Activated CD4-positive, alpha-beta memory T cell treated with anti-CD3 and anti-CD28 coated beads, Interleukin-2, amount 10 ng/mL, durations not matched to agents 7 days and 5 days (primary cell): ENCODE measurements at regions not wholly inside any gene's neighbourhood (a gene's known extent, or its start where the extent isn't known, plus 50 kb on each side); places are given as distances from the start of the nearest gene placed in this dataset.
"Not testable (repeated sequence)": the region's sequence is repeated elsewhere in the genome, so short reads cannot be mapped to it uniquely, and the experiment has no call there.

ENCODE experiments used
- CTCF ChIA-PET: fragments of 350-600 bp; sonication (Branson Sonifier 250); formaldehyde crosslinking; loops from one replicate; lab custom pipeline; 2021; ENCODE audit warnings: antibody characterized with exemption, inconsistent platforms; lab: Charles Lee
- POLR2A ChIA-PET: fragments of 350-600 bp; sonication (Branson Sonifier 250); formaldehyde crosslinking; loops from one replicate; lab custom pipeline; 2021; ENCODE audit warnings: antibody characterized with exemption; lab: Charles Lee
- DNase-seq: peaks from one replicate; pipeline ENCODE4 v3.0.0-alpha.2; 2020
- H3K27ac Mint-ChIP-seq: one replicate; pipeline ENCODE4 v1.8.0; 2021; ENCODE audit warnings: mild to moderate bottlenecking, mixed read lengths
- H3K27me3 Mint-ChIP-seq: one replicate; pipeline ENCODE4 v1.8.0; 2021; ENCODE audit warnings: mixed read lengths
- H3K36me3 Mint-ChIP-seq: one replicate; pipeline ENCODE4 v1.8.0; 2021; ENCODE audit warnings: low read depth, mixed read lengths
- H3K4me1 Mint-ChIP-seq: one replicate; pipeline ENCODE4 v1.8.0; 2021; ENCODE audit warnings: mixed read lengths
- H3K4me3 Mint-ChIP-seq: one replicate; pipeline ENCODE4 v1.8.0; 2021; ENCODE audit warnings: mild to moderate bottlenecking, mixed read lengths
- H3K9me3 Mint-ChIP-seq: one replicate; pipeline ENCODE4 v1.8.0; 2021; ENCODE audit warnings: mixed read lengths

DNA sequence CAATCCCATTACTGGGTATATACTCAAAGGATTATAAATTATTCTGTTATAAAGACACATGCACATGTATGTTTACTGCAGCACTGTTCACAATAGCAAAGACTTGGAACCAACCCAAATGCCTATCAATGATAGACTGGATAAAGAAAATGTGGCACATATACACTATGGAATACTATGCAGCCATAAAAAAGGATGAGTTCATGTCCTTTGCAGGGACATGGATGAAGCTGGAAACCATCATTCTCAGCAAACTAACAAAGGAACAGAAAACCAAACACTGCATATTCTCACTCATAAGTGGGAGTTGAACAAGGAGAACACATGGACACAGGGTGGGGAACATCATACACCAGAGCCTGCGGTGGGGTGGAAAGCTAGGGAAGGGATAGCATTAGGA is 138.8 kb upstream of the RNF32 start:
- H3K27me3 Mint-ChIP-seq, CTCF ChIA-PET, POLR2A ChIA-PET, H3K27ac Mint-ChIP-seq, H3K4me1 Mint-ChIP-seq, H3K4me3 Mint-ChIP-seq, H3K9me3 Mint-ChIP-seq, H3K36me3 Mint-ChIP-seq, DNase-seq: not testable (repeated sequence)

DNA sequence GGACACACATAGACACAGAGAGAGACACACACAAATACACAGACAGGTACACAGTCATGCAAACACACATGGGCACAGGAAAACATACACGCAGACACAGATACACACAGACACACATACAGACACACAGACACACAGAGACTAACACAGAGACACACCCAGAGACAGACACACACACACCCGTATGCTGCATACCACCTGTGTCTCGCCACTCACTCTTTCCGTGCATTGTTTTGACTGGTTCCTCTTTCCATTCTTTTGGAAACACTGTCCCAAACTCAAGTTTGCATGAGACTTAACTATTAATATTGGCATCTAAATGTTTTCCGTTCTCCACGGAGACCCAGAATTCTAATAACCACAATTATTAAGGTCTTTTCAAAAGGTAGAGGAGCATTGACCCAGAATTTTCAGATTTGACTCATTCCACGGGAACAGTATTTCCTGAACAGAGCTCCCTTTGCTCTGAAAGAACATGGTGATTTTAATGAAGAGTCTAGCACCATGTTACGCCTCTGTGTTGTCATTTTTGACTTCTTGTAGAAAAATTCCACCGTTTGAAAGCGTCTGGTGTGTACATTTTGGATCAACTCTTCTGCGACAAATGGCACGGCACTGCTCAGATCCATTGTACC is 141.2 kb upstream of the RNF32 start:
- ChIA-PET POLR2A (no interaction called here), CTCF (no interaction called here)
- Mint-ChIP-seq H3K4me3 (no peak overlapping the region), H3K27me3 (no peaks in the 10 kb centered on the region), H3K4me1 (no peaks in the 10 kb centered on the region), H3K36me3 (no peaks in the 10 kb centered on the region), H3K27ac (no peak overlapping the region), H3K9me3 (peaks cover 2% of the 10 kb centered on the region)
- DNase-seq: no peak

DNA sequence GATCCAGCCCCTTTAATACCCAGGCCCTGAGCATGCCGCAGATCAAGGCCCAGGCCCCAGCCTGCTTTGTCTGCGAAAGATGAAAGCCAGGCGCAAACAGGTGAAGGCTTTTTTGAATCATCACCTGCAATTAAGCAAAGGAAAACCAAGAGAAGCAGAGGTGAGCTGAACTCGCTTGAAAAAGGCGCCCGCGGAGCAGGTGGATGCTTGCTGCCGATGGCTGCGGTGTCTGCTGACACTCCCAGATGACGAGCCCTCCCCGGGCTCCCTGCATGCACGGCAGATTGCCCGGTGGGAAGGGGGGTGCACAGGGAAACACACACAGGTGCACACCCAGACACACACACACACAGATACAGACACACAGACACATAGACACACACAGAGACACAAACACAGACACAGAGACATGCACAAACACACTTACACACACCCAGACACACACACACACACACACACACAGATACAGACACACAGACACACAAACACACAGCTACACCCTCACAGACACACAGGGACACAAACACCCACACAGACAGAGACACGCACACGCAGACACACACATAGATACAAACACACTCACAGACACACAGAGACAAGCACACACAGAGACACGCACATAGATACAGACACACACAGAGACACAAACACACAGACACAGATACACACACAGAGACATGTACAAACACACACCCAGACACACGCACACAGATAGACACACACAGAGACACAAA is 142.6 kb upstream of the RNF32 start:
- Mint-ChIP-seq H3K27ac (no peak overlapping the region), H3K9me3 (peaks cover 2% of the 10 kb centered on the region), H3K36me3 (no peaks in the 10 kb centered on the region), H3K4me1 (no peaks in the 10 kb centered on the region), H3K4me3 (no peak overlapping the region), H3K27me3 (no peaks in the 10 kb centered on the region)
- ChIA-PET POLR2A (no interaction called here), CTCF (no interaction called here)
- DNase-seq: no peak

DNA sequence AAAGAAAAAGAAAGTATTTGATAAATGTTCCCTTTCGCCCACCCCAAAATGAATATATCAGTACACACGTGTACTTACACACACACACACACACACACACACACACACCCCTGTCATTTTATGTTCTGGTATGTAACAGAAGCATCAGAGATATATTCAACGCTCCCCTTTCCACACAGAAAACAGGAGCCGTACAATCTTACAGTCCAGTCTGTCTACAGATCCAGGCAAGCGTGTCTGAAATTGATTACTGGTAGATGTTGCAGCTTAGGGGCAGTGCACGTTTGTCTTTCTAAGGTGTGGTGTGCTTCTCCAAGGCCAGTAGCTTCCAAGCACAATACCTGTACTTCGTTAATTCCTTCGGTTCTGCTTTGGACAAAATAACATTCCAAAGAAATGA is 143.7 kb upstream of the RNF32 start:
- H3K27ac Mint-ChIP-seq: no peak overlapping the region
- DNase-seq: no peak
- no peaks in the 10 kb centered on the region for H3K4me1 Mint-ChIP-seq
- CTCF ChIA-PET: no interaction called here
- peaks cover 2% of the 10 kb centered on the region for H3K9me3 Mint-ChIP-seq
- H3K27me3 Mint-ChIP-seq: peaks cover 3% of the 10 kb centered on the region
- no peaks in the 10 kb centered on the region for H3K36me3 Mint-ChIP-seq
- no peak overlapping the region for H3K4me3 Mint-ChIP-seq
- POLR2A ChIA-PET: no interaction called here

DNA sequence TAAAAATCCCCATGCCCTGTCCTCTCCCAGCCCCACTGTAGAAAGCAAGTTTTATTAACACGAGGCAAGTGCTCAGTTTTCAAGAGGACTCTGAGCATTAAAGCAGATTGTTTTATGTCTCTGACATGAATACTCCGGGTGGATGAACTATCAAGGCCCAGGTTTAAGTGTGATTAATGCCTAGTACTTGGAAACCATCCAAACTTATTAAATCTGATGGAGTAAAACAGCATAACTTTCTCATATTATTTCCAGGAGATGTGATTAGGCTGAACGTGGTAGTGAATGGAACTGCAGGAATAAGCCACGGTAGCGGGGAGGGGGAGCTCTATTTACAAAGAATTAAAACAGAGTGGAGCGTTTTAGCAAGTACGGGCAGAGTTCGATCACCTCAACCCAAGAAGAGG is 144.2 kb upstream of the RNF32 start:
- no peak overlapping the region for H3K4me3 Mint-ChIP-seq
- H3K9me3 Mint-ChIP-seq: peaks cover under 1% of the 10 kb centered on the region
- no peaks in the 10 kb centered on the region for H3K36me3 Mint-ChIP-seq
- no peaks in the 10 kb centered on the region for H3K4me1 Mint-ChIP-seq
- ChIA-PET CTCF (no interaction called here), POLR2A (no interaction called here)
- DNase-seq: no peak
- H3K27me3 Mint-ChIP-seq: peaks cover 3% of the 10 kb centered on the region
- H3K27ac Mint-ChIP-seq: no peak overlapping the region

DNA sequence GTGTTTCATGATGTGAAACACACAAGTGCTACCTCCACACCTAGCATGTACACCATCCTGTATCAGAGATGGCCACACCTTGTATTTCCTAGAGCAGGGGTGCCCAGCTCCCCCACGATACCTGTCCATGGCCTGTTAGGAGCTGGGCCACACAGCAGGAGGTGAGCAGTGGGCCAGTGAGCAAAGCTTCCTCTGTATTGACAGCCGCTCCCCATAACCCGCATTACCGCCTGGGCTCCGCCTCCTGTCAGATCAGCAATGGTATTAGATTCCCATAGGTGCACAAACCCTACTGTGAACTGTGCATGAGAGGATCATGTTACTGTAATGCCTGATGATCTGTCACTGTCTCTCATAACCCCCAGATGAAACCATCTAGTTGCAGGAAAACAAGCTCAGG is 145.6 kb upstream of the RNF32 start:
- Mint-ChIP-seq H3K36me3 (no peaks in the 10 kb centered on the region), H3K9me3 (no peaks in the 10 kb centered on the region), H3K27me3 (peaks cover 3% of the 10 kb centered on the region), H3K27ac (no peak overlapping the region), H3K4me1 (no peaks in the 10 kb centered on the region), H3K4me3 (no peak overlapping the region)
- CTCF ChIA-PET: no interaction called here
- DNase-seq: no peak
- POLR2A ChIA-PET: no interaction called here

DNA sequence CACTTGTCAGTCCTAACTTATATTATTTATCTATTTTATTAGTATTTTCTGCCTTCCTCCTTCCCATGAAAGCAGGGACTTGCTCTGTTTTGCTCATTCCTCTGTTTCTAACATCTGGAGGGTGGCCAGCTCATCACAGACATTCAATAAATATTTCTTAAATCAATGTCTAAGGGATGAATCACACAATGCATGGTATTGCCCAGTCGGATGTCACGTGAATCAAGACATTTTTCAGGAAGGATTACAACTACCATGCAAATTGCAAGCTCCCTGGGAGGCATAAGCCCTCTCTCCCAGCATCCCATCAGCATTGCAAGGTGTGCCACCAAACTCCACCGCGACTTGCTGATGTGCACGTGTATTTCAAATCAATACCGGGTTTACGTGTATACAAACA is 146.6 kb upstream of the RNF32 start:
- Mint-ChIP-seq H3K9me3 (no peaks in the 10 kb centered on the region), H3K36me3 (no peaks in the 10 kb centered on the region), H3K4me1 (no peaks in the 10 kb centered on the region), H3K4me3 (no peak overlapping the region), H3K27ac (no peak overlapping the region), H3K27me3 (peaks cover 3% of the 10 kb centered on the region)
- CTCF ChIA-PET: no interaction called here
- POLR2A ChIA-PET: no interaction called here
- DNase-seq: no peak

DNA sequence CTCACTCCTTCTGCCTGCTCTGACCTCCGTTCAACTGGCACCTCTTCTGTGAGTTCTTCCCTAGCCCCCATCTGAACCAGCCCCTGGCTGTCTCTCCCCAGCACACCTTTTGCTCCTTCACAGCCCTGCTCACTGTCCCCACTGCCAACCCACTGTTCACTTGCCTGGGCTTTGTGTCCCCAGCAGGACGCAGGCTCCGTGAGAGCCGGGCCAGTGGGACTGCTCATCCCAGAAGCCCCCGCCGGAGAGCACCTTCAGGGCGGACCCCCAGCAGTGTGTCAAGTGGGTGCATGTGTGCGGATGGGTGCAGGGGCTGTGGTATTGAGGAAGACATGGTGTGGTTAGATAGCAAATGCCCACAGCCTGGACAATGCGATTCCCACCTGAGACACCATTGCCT is 148.4 kb upstream of the RNF32 start:
- DNase-seq: no peak
- Mint-ChIP-seq H3K4me1 (no peaks in the 10 kb centered on the region), H3K27me3 (peaks cover 6% of the 10 kb centered on the region), H3K27ac (no peak overlapping the region), H3K36me3 (no peaks in the 10 kb centered on the region), H3K9me3 (no peaks in the 10 kb centered on the region), H3K4me3 (no peak overlapping the region)
- CTCF ChIA-PET: no interaction called here
- POLR2A ChIA-PET: no interaction called here

DNA sequence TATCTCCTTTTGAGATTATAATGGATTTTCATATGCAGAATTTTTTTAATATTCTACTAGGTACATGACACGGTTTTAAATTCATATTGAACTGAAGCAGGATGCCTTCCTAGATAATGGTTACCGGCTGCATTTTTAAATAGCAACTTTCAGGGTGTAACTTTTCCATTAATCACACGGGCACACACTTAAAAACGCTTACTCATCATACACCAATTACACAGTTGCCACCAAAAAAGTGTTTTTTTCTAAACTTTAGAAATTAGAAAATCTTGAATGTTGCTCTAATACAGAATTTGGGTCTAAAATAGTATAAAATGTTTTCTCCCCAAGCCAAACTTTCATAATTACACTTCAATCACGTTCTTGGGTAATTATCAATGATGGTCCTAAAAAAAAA is 149.1 kb upstream of the RNF32 start:
- no peak overlapping the region for H3K27ac Mint-ChIP-seq
- ChIA-PET CTCF (no interaction called here), POLR2A (no interaction called here)
- no peaks in the 10 kb centered on the region for H3K4me1 Mint-ChIP-seq
- H3K36me3 Mint-ChIP-seq: no peaks in the 10 kb centered on the region
- no peaks in the 10 kb centered on the region for H3K9me3 Mint-ChIP-seq
- H3K4me3 Mint-ChIP-seq: no peak overlapping the region
- no peak for DNase-seq
- H3K27me3 Mint-ChIP-seq: peaks cover 6% of the 10 kb centered on the region

DNA sequence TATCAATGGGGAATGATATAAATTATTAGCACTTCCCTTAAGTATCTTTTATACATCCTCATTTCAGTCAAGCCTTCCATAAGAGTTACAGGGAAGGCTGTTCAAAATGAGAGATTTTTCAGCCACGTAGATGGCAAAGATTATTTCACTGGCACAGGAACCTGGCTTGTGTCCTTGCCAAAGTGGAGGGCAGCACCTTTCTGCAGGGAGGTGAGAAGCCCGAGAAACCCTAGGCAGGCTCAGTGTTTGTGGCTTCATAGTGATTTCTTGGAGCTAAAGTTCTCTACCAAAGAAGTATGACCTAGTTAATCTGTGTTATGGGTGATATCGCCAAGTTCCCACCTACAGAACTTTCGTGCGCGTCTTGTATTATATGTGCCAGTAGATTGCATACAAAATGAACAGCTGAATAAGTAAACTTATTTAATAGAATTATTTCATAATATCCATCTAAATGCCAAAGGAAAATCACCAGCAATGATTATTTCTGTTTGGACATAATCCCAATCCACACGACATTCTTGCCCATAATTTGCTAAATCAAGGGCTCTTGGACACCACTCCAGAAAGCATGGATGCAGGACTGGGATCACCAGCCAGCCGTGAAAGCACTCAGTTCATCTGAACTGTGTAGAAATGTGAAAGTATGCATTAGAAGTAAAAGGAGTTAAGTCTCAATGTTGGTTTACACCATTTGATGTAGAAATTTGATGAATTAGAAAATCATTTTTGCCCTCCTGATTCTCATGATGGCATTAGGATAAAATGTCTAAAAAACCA is 150.4 kb upstream of the RNF32 start:
- no peak overlapping the region for H3K4me3 Mint-ChIP-seq
- H3K9me3 Mint-ChIP-seq: no peaks in the 10 kb centered on the region
- no peak for DNase-seq
- ChIA-PET POLR2A (no interaction called here), CTCF (no interaction called here)
- peaks cover 6% of the 10 kb centered on the region for H3K27me3 Mint-ChIP-seq
- H3K36me3 Mint-ChIP-seq: no peaks in the 10 kb centered on the region
- H3K27ac Mint-ChIP-seq: no peak overlapping the region
- H3K4me1 Mint-ChIP-seq: no peaks in the 10 kb centered on the region

DNA sequence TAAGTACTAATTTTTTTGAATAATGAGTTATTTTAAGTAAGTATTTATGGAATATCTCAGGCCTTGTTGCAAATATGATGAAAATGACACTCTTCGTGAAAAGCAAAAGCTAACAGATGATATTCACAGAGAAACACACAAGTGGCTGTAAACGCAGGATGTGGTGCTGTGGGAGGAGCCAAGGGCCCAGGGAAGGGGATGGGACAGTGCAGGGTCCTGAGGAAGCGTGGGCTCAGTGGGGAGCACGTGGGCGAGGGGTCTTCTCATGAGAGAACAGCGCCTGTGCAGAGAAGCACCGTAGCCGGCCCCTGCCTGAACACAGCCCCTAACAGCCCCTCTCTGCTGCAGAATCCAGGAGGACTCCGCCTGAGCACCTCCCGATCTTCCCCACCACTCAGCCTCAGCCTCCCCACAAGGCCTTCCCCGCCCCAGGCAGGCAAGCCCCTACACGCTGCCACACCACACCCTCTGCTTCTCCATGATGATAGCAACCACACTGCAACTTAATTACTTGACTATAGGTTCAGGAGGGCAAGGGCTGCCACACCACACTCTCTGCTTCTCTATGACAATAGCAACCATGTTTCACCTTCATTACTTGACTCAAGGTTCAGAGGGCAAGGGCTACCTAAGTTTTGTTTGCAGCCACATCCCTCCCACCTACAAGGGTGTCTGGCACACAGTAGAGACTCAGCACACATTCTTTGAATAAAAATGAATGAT is 152.6 kb upstream of the RNF32 start:
- CTCF ChIA-PET: no interaction called here

DNA sequence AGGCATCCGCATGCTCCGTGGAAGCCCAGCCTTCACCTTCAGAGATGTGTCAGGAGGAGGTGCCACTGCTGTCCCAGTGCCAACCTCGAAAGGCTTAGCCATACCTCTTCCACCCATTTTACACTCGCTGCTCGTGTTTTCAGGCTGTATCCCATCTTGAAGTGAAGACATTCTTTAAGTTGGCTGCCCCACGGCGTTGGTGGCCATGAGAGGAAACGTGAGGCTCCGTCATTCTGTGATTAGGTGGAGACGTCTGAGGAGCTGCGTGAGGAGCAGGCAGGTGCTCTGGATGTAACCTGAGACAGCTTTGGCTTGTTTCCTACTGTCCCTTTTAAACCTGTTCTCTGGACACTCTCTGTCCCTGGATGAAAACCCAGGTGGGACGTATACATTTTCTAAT is 159.9 kb upstream of the RNF32 start:
- H3K4me1 Mint-ChIP-seq: no peaks in the 10 kb centered on the region
- no peak overlapping the region for H3K4me3 Mint-ChIP-seq
- no peak for DNase-seq
- ChIA-PET CTCF (no interaction called here), POLR2A (no interaction called here)
- H3K9me3 Mint-ChIP-seq: no peaks in the 10 kb centered on the region
- H3K27ac Mint-ChIP-seq: no peak overlapping the region
- no peaks in the 10 kb centered on the region for H3K36me3 Mint-ChIP-seq
- peaks cover 9% of the 10 kb centered on the region for H3K27me3 Mint-ChIP-seq

More for the DNA sequence above, 152.6 kb upstream of the RNF32 start:
- no peak for DNase-seq
- H3K9me3 Mint-ChIP-seq: no peaks in the 10 kb centered on the region
- no peak overlapping the region for H3K27ac Mint-ChIP-seq
- no peaks in the 10 kb centered on the region for H3K4me1 Mint-ChIP-seq
- H3K36me3 Mint-ChIP-seq: no peaks in the 10 kb centered on the region
- H3K27me3 Mint-ChIP-seq: peaks cover 6% of the 10 kb centered on the region
- no peak overlapping the region for H3K4me3 Mint-ChIP-seq
- POLR2A ChIA-PET: no interaction called here

DNA sequence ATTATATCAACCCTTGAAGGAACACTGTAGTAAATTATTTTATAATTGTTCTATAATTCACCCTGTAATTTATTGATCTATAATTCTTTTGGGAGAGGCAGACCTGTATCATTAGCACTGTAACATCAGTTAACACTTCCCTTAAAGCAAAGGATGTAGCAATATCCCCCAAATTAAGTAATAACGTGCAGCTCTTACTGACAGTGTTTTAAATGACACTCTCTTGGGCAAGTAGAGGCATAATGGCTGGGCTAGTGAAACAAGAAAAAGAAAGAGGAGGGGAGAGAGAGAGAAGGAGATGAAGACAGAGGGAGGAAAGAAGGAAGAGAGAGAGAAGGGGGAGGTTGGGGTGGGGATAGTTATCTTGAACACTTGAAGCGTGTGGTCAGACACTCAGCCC is 161.0 kb upstream of the RNF32 start:
- no peak overlapping the region for H3K27ac Mint-ChIP-seq
- DNase-seq: no peak
- H3K9me3 Mint-ChIP-seq: no peaks in the 10 kb centered on the region
- no peaks in the 10 kb centered on the region for H3K36me3 Mint-ChIP-seq
- peaks cover 13% of the 10 kb centered on the region for H3K27me3 Mint-ChIP-seq
- H3K4me3 Mint-ChIP-seq: no peak overlapping the region
- POLR2A ChIA-PET: no interaction called here
- no peaks in the 10 kb centered on the region for H3K4me1 Mint-ChIP-seq
- CTCF ChIA-PET: interaction anchor here (0.6 kb wide), 1 partner anchor 413 kb away, joined by 3 read pairs; the partner anchor contains the start of gene LMBR1
